Activated CD8-positive, alpha-beta T cell treated with anti-CD3 and anti-CD28 coated beads for 36 hours (primary cell): ENCODE measurements at regions not wholly inside any gene's neighbourhood (a gene's known extent, or its start where the extent isn't known, plus 50 kb on each side); places are given as distances from the start of the nearest gene placed in this dataset.

Experiments
- ATAC-seq: fragments of 200-7000 bp; cut with Tn5 transposase; one replicate; pipeline ENCODE4 v1.10.0; 2021; ENCODE audit warnings: mild to moderate bottlenecking, moderate library complexity
- CTCF ChIA-PET: fragments of 350-600 bp; sonication (Branson Sonifier 250); formaldehyde crosslinking; loops from one replicate; lab custom pipeline; 2021; ENCODE audit warnings: antibody characterized with exemption; lab: Charles Lee
- POLR2A ChIA-PET: fragments of 350-600 bp; sonication (Branson Sonifier 250); formaldehyde crosslinking; loops from one replicate; lab custom pipeline; 2021; ENCODE audit warnings: antibody characterized with exemption; lab: Charles Lee
- DNase-seq: peaks from one replicate; pipeline ENCODE4 v3.0.0-alpha.2; 2020
- H3K27ac Mint-ChIP-seq: one replicate; pipeline ENCODE4 v1.8.0; 2021; ENCODE audit warnings: mild to moderate bottlenecking, mixed read lengths
- H3K27me3 Mint-ChIP-seq: one replicate; pipeline ENCODE4 v1.8.0; 2021; ENCODE audit warnings: mixed read lengths
- H3K36me3 Mint-ChIP-seq: one replicate; pipeline ENCODE4 v1.8.0; 2021; ENCODE audit warnings: low read depth, mixed read lengths
- H3K4me1 Mint-ChIP-seq: one replicate; pipeline ENCODE4 v1.8.0; 2021; ENCODE audit warnings: low read depth, mixed read lengths
- H3K4me3 Mint-ChIP-seq: one replicate; pipeline ENCODE4 v1.8.0; 2021; ENCODE audit warnings: mild to moderate bottlenecking, moderate library complexity, mixed read lengths
- H3K9me3 Mint-ChIP-seq: one replicate; pipeline ENCODE4 v1.8.0; 2021; ENCODE audit warnings: mixed read lengths
- intact Hi-C: fragments of 100-400 bp; cut with micrococcal nuclease; formaldehyde crosslinking; loops from one replicate; pipeline ENCODE4 v1.10.0; 2022
- TF ChIP-seq, protein P1 (sequence below): fragments of 200-600 bp; IDR thresholded peaks from one replicate; pipeline ENCODE4 v1.8.0; 2022; ENCODE audit warnings: antibody characterized with exemption, mild to moderate bottlenecking

GRCh38 chr2:16244966-16245320, 304.6 kb downstream of the MYCN start:
- Mint-ChIP-seq H3K27ac (no peak overlapping the region), H3K36me3 (no peaks in the 10 kb centered on the region), H3K9me3 (no peaks in the 10 kb centered on the region), H3K4me3 (no peak overlapping the region), H3K27me3 (no peaks in the 10 kb centered on the region), H3K4me1 (no peaks in the 10 kb centered on the region)
- DNase-seq (no peak), ATAC-seq (no peak)
- TF ChIP-seq, protein P1, sequence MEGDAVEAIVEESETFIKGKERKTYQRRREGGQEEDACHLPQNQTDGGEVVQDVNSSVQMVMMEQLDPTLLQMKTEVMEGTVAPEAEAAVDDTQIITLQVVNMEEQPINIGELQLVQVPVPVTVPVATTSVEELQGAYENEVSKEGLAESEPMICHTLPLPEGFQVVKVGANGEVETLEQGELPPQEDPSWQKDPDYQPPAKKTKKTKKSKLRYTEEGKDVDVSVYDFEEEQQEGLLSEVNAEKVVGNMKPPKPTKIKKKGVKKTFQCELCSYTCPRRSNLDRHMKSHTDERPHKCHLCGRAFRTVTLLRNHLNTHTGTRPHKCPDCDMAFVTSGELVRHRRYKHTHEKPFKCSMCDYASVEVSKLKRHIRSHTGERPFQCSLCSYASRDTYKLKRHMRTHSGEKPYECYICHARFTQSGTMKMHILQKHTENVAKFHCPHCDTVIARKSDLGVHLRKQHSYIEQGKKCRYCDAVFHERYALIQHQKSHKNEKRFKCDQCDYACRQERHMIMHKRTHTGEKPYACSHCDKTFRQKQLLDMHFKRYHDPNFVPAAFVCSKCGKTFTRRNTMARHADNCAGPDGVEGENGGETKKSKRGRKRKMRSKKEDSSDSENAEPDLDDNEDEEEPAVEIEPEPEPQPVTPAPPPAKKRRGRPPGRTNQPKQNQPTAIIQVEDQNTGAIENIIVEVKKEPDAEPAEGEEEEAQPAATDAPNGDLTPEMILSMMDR: no peak
- POLR2A ChIA-PET: interaction anchor here (1.3 kb wide), 1 partner anchor 9 kb away, joined by 4 read pairs; no protein-coding TSS in a partner anchor
- CTCF ChIA-PET: no interaction called here
- intact Hi-C loops: no loop called here

GRCh38 chr2:16244153-16244965, 304.0 kb downstream of the MYCN start:
- TF ChIP-seq, protein P1: no peak
- H3K9me3 Mint-ChIP-seq: no peaks in the 10 kb centered on the region
- DNase-seq (no peak), ATAC-seq (no peak)
- intact Hi-C loops: no loop called here
- H3K4me1 Mint-ChIP-seq: no peaks in the 10 kb centered on the region
- no peaks in the 10 kb centered on the region for H3K27me3 Mint-ChIP-seq
- no peak overlapping the region for H3K4me3 Mint-ChIP-seq
- H3K36me3 Mint-ChIP-seq: no peaks in the 10 kb centered on the region
- H3K27ac Mint-ChIP-seq: no peak overlapping the region
- ChIA-PET CTCF (no interaction called here), POLR2A (interaction anchor here (1.3 kb wide), 1 partner anchor 10 kb away, joined by 4 read pairs; no protein-coding TSS in a partner anchor)

- DNase-seq: no peak
- ChIA-PET CTCF (no interaction called here), POLR2A (interaction anchor here (1.3 kb wide), 1 partner anchor 11 kb away, joined by 4 read pairs; no protein-coding TSS in a partner anchor)
- H3K9me3 Mint-ChIP-seq: no peaks in the 10 kb centered on the region
- no peak overlapping the region for H3K4me3 Mint-ChIP-seq
- H3K27me3 Mint-ChIP-seq: no peaks in the 10 kb centered on the region
- no peaks in the 10 kb centered on the region for H3K4me1 Mint-ChIP-seq
- no peaks in the 10 kb centered on the region for H3K36me3 Mint-ChIP-seq
- TF ChIP-seq, protein P1: no peak
- ATAC-seq: no peak
- intact Hi-C loops: no loop called here
- H3K27ac Mint-ChIP-seq: no peak overlapping the region
Measured at GRCh38 chr2:16243411-16243996, 303.2 kb downstream of the MYCN start.

DNA sequence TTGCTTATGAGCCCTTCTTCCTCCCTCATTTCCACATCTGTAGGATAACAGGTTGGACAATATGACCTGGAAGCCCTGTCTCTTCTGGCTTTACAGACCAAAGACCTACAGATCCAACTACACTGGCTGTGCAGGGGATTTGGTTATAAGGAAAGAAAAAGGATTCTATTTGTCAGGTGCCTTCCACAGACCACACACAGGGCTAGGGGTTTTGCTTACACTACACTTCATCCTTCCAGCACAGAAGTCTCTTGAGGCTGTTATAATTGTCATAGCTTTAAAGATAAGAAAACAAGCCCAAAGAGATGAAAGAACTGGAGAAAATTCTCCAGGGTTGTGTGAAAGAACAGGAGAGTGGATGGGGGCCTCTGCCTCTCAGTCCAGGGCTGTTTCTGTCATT, 302.6 kb downstream of the MYCN start:
- H3K36me3 Mint-ChIP-seq: no peaks in the 10 kb centered on the region
- ATAC-seq (no peak), DNase-seq (no peak)
- intact Hi-C loops: no loop called here
- no peaks in the 10 kb centered on the region for H3K4me1 Mint-ChIP-seq
- H3K27me3 Mint-ChIP-seq: no peaks in the 10 kb centered on the region
- H3K9me3 Mint-ChIP-seq: no peaks in the 10 kb centered on the region
- H3K27ac Mint-ChIP-seq: no peak overlapping the region
- CTCF ChIA-PET: no interaction called here
- no peak overlapping the region for H3K4me3 Mint-ChIP-seq
- POLR2A ChIA-PET: no interaction called here
- TF ChIP-seq, protein P1: no peak
